Stomach (tissue), 4 donors: ENCODE measurements at regions not wholly inside any gene's neighbourhood (a gene's known extent, or its start where the extent isn't known, plus 50 kb on each side); places are given as distances from the start of the nearest gene placed in this dataset.

Experiments used
- EP300 ChIP-seq: sonication (generic); formaldehyde crosslinking; IDR thresholded peaks from one replicate; pipeline ENCODE4 v1.6.1; 2017; ENCODE audit warnings: antibody characterized with exemption
- POLR2A ChIP-seq, 4 donors: fragments of 450-650 bp; IDR thresholded peaks; one replicate each; pipeline ENCODE4 v1.6.1; 2016; ENCODE audit warnings: antibody characterized with exemption in 4 of 4, control low read depth in 2 of 4, mild to moderate bottlenecking in 1 of 4, moderate library complexity in 1 of 4
- TF ChIP-seq, protein P1 (sequence below), 7 experiments: fragments of 450-650 bp in 4 of 7; fragments of 200-600 bp in 3 of 7; sonication (generic) in 3 of 7; IDR thresholded peaks; one replicate each; pipeline ENCODE4 v1.5.1; 2016 to 2019; ENCODE audit warnings: antibody characterized with exemption in 7 of 7, control low read depth in 2 of 7, mild to moderate bottlenecking in 1 of 7

GRCh38 chr9:7242126-7242525 lies 484.4 kb downstream of the KDM4C start:
- TF ChIP-seq POLR2A (IDR thresholded peaks at IDR 0.05) = no peak
- no peak for TF ChIP-seq EP300
- TF ChIP-seq, protein P1, sequence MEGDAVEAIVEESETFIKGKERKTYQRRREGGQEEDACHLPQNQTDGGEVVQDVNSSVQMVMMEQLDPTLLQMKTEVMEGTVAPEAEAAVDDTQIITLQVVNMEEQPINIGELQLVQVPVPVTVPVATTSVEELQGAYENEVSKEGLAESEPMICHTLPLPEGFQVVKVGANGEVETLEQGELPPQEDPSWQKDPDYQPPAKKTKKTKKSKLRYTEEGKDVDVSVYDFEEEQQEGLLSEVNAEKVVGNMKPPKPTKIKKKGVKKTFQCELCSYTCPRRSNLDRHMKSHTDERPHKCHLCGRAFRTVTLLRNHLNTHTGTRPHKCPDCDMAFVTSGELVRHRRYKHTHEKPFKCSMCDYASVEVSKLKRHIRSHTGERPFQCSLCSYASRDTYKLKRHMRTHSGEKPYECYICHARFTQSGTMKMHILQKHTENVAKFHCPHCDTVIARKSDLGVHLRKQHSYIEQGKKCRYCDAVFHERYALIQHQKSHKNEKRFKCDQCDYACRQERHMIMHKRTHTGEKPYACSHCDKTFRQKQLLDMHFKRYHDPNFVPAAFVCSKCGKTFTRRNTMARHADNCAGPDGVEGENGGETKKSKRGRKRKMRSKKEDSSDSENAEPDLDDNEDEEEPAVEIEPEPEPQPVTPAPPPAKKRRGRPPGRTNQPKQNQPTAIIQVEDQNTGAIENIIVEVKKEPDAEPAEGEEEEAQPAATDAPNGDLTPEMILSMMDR (IDR thresholded peaks at IDR 0.05) = no peak
